HCT116 (cell line): ENCODE measurements at regions not wholly inside any gene's neighbourhood (a gene's known extent, or its start where the extent isn't known, plus 50 kb on each side); places are given as distances from the start of the nearest gene placed in this dataset.

Experiments used
- ATAC-seq: fragments of 200-7000 bp; cut with Tn5 transposase; 2 replicates; pipeline ENCODE4 v1.9.1; 2020; ENCODE audit warnings: mild to moderate bottlenecking, moderate library complexity
- BruUV-seq: library from RNA; stranded (reverse); fragments of 400-500 nt; replicated peaks from 2 replicates; lab custom pipeline; 2021; lab: Mats Ljungman, UMichigan
- CTCF ChIA-PET: fragments of 300-600 bp; sonication (Branson Sonifier 250); formaldehyde crosslinking; loops from one replicate; lab custom pipeline; 2021; ENCODE audit warnings: antibody characterized with exemption; lab: Charles Lee
- POLR2A ChIA-PET: fragments of 300-600, 350-600 bp; sonication (Branson Sonifier 250); formaldehyde crosslinking; loops from one replicate; lab custom pipeline; 2021; ENCODE audit warnings: antibody characterized with exemption; lab: Charles Lee
- RAD21 ChIA-PET, 2 experiments: fragments of 300-600 bp; sonication (Branson Sonifier 250); formaldehyde crosslinking; loops; one replicate each; lab custom pipeline; 2023; ENCODE audit warnings: low total read pairs in 2 of 2; ENCODE audit not compliant: uncharacterized antibody in 2 of 2, unreplicated experiment in 2 of 2, low non-redundant PET in 1 of 2; lab: Charles Lee
- DNase-seq: peaks from one replicate; pipeline ENCODE4 v3.0.0-alpha.2; 2010; ENCODE audit warnings: low read depth, low spot score
- H2AFZ ChIP-seq: fragments of 200-600 bp; shearing (Covaris generic), sonication (generic); 2 replicates; pipeline ENCODE4 v1.6.1; 2017; ENCODE audit warnings: low read depth, mixed run types, mixed read lengths, antibody characterized with exemption, low read length; ENCODE audit not compliant: poor library complexity, severe bottlenecking
- H3K27ac ChIP-seq: 2 replicates; pipeline ENCODE4 v1.5.1; 2012; ENCODE audit warnings: low read depth, low read length
- H3K27me3 ChIP-seq: fragments of 200-600 bp; sonication (generic); 2 replicates; pipeline ENCODE4 v1.6.1; 2016; ENCODE audit warnings: mixed run types, low read length, mixed read lengths; ENCODE audit not compliant: insufficient read depth
- H3K36me3 ChIP-seq, 2 experiments: fragments of 200-500 bp in 1 of 2; fragments of 200-600 bp in 1 of 2; sonication (Bioruptor generic) in 1 of 2; sonication (generic) in 1 of 2; 2 replicates each; pipeline versions ENCODE4 v1.5.1 to v1.6.1; 2014 to 2016; ENCODE audit warnings: low read length in 2 of 2, inconsistent platforms in 1 of 2, mixed read lengths in 1 of 2, mixed run types in 1 of 2; ENCODE audit not compliant: insufficient read depth in 2 of 2, control insufficient read depth in 1 of 2
- H3K4me1 ChIP-seq, 2 experiments: fragments of 200-600 bp in 1 of 2; sonication (generic) in 1 of 2; 2 replicates each; pipeline versions ENCODE4 v1.5.1 to v1.6.1; 2012 to 2017; ENCODE audit warnings: low read length in 2 of 2, inconsistent platforms in 1 of 2, mild to moderate bottlenecking in 1 of 2, mixed read lengths in 1 of 2, mixed run types in 1 of 2, moderate library complexity in 1 of 2; ENCODE audit not compliant: insufficient read depth in 2 of 2, control insufficient read depth in 1 of 2
- H3K4me2 ChIP-seq: fragments of 200-600 bp; sonication (generic); 2 replicates; pipeline ENCODE4 v1.6.1; 2017; ENCODE audit warnings: mixed run types, low read length, mixed read lengths
- H3K4me3 ChIP-seq, 2 experiments: fragments of 200-600 bp in 1 of 2; sonication (generic) in 1 of 2; replicated peaks in 1 of 2; 2 replicates each; pipeline ENCODE4 v1.5.1; 2011 to 2016; ENCODE audit warnings: low read length in 2 of 2, control low read depth in 1 of 2, low read depth in 1 of 2, mild to moderate bottlenecking in 1 of 2, mixed read lengths in 1 of 2, mixed run types in 1 of 2
- H3K79me2 ChIP-seq: fragments of 200-600 bp; sonication (generic); 2 replicates; pipeline ENCODE4 v1.6.1; 2017; ENCODE audit warnings: mild to moderate bottlenecking, mixed run types, low read length, moderate library complexity, mixed read lengths; ENCODE audit not compliant: insufficient read depth
- H3K9ac ChIP-seq: fragments of 200-600 bp; sonication (generic); 2 replicates; pipeline ENCODE4 v1.6.1; 2016; ENCODE audit warnings: low read length, mixed read lengths
- H3K9me2 ChIP-seq: fragments of 200-600 bp; sonication (generic), shearing (Covaris generic); 2 replicates; pipeline ENCODE4 v1.6.1; 2017; ENCODE audit warnings: mixed run types, mild to moderate bottlenecking, moderate library complexity; ENCODE audit not compliant: insufficient read depth
- H3K9me3 ChIP-seq, 2 experiments: fragments of 200-500 bp in 1 of 2; fragments of 200-600 bp in 1 of 2; sonication (Bioruptor generic) in 1 of 2; sonication (generic) in 1 of 2; 2 replicates each; pipeline ENCODE4 v1.6.1; 2014 to 2017; ENCODE audit warnings: low read length in 2 of 2, mixed read lengths in 2 of 2, inconsistent platforms in 1 of 2, low read depth in 1 of 2, mild to moderate bottlenecking in 1 of 2, mixed run types in 1 of 2, moderate library complexity in 1 of 2; ENCODE audit not compliant: control insufficient read depth in 1 of 2, insufficient read depth in 1 of 2
- H4K20me1 ChIP-seq: fragments of 200-600 bp; sonication (generic), shearing (Covaris generic); 2 replicates; pipeline ENCODE4 v1.6.1; 2017; ENCODE audit warnings: mixed run types, mild to moderate bottlenecking, moderate library complexity; ENCODE audit not compliant: insufficient read depth
- CEBPB ChIP-seq: IDR thresholded peaks from 2 replicates; pipeline ENCODE4 v1.6.1; 2012; ENCODE audit warnings: low read depth
- EGR1 ChIP-seq: IDR thresholded peaks from 2 replicates; pipeline ENCODE4 v1.6.1; 2012; ENCODE audit warnings: low read depth
- EZH2phosphoT487 ChIP-seq: fragments of 200-600 bp; IDR thresholded peaks from 2 replicates; pipeline ENCODE4 v1.6.1; 2018; ENCODE audit warnings: antibody characterized with exemption, borderline replicate concordance
- JUND ChIP-seq: IDR thresholded peaks from 2 replicates; pipeline ENCODE4 v1.6.1; 2012
- POLR2A ChIP-seq: IDR thresholded peaks from 2 replicates; pipeline ENCODE4 v1.7.0; 2011; ENCODE audit warnings: borderline replicate concordance; ENCODE audit not compliant: insufficient read depth, insufficient read length; ENCODE audit errors: extremely low read depth
- RAD21 ChIP-seq: IDR thresholded peaks from 2 replicates; pipeline ENCODE4 v1.6.1; 2012; ENCODE audit warnings: low read depth, mild to moderate bottlenecking
- ZNF274 ChIP-seq: fragments of 200-500 bp; sonication (Bioruptor generic); IDR thresholded peaks from 2 replicates; pipeline ENCODE4 v1.6.1; 2014; ENCODE audit warnings: mild to moderate bottlenecking, low read depth, low read length, inconsistent platforms
- intact Hi-C: fragments of 100-400 bp; cut with micrococcal nuclease; formaldehyde crosslinking; loops from 2 replicates; pipeline ENCODE4 v1.10.0; 2022
- TF ChIP-seq, protein P1 (sequence below), 3 experiments: fragments of 200-600 bp in 1 of 3; sonication (generic) in 1 of 3; IDR thresholded peaks in 2 of 3; conservative IDR thresholded peaks in 1 of 3; 2 replicates each; pipeline ENCODE4 v1.5.1; 2012 to 2017; ENCODE audit warnings: low read depth in 2 of 3, low read length in 2 of 3, antibody characterized with exemption in 1 of 3, borderline replicate concordance in 1 of 3, control low read depth in 1 of 3, mild to moderate bottlenecking in 1 of 3, mixed read lengths in 1 of 3, mixed run types in 1 of 3, moderate library complexity in 1 of 3; ENCODE audit not compliant: insufficient read depth in 1 of 3
- TF ChIP-seq, protein P2 (sequence below): IDR thresholded peaks from 2 replicates; pipeline ENCODE4 v1.6.1; 2011; ENCODE audit warnings: mild to moderate bottlenecking, low read length, moderate library complexity; ENCODE audit not compliant: insufficient replicate concordance; ENCODE audit errors: extremely low read depth

DNA sequence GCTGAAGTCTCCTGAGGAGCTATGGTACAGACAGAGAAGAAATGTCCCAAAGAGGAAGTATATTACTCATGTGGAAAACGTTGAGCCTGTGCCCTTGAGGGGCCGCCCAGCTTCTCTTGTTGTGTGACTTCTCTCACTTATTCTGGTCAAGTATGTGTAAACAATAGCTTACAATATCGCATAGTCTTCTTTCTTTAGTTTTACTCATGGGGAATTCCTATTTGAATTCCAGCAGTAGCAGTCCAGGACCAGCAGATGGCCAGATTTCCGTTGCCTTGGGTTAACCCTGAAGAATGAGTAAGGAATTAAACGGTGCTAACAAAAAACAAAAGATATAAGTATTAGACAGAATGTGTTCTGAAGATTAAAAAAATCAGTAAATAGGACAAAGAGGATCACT, 522.0 kb upstream of the GJE1 start:
- Histone ChIP-seq H3K9me2 (no peaks in the 10 kb centered on the region; the same call in 1 of the 2 replicates), H3K9ac (no peak overlapping the region), H3K4me2 (no peak overlapping the region), H3K4me1 (no peaks in the 10 kb centered on the region), H3K27me3 (no peaks in the 10 kb centered on the region), H3K4me3 (no peak overlapping the region), H4K20me1 (no peaks in the 10 kb centered on the region), H3K36me3 (no peaks in the 10 kb centered on the region), H3K27ac (no peak overlapping the region), H3K9me3 (no peaks in the 10 kb centered on the region), H2AFZ (peak overlapping the region; percentile 44), H3K79me2 (no peaks in the 10 kb centered on the region)
- intact Hi-C loops: loop anchor here (10.0 kb wide), 1 partner anchor 504 kb away; no protein-coding TSS in a partner anchor
- RAD21 ChIA-PET: no interaction called here
- CTCF ChIA-PET: interaction anchor here (0.7 to 1.7 kb wide), 5 partner anchors 9 to 502 kb away, joined by 3 to 6 read pairs (median 3); no protein-coding TSS in a partner anchor
- DNase-seq (peak; percentile 10), ATAC-seq (peak; percentile 75)
- TF ChIP-seq JUND (no peak), EZH2phosphoT487 (no peak), ZNF274 (no peak), EGR1 (no peak), CEBPB (no peak), POLR2A (no peak), RAD21 (peak; percentile 31; the same call in 1 of the 2 replicates)
- TF ChIP-seq, protein P1, sequence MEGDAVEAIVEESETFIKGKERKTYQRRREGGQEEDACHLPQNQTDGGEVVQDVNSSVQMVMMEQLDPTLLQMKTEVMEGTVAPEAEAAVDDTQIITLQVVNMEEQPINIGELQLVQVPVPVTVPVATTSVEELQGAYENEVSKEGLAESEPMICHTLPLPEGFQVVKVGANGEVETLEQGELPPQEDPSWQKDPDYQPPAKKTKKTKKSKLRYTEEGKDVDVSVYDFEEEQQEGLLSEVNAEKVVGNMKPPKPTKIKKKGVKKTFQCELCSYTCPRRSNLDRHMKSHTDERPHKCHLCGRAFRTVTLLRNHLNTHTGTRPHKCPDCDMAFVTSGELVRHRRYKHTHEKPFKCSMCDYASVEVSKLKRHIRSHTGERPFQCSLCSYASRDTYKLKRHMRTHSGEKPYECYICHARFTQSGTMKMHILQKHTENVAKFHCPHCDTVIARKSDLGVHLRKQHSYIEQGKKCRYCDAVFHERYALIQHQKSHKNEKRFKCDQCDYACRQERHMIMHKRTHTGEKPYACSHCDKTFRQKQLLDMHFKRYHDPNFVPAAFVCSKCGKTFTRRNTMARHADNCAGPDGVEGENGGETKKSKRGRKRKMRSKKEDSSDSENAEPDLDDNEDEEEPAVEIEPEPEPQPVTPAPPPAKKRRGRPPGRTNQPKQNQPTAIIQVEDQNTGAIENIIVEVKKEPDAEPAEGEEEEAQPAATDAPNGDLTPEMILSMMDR (IDR thresholded peaks at IDR 0.05 in 2 of 3, conservative IDR thresholded peaks at IDR 0.05 in 1 of 3; ENCODE audit: borderline replicate concordance in 1 of 3, insufficient read depth in 1 of 3, low read depth in 2 of 3, low read length in 2 of 3): peak in 2 of 3 experiments; percentile 34 to 48; a peak in 4 of 6 replicates
- TF ChIP-seq, protein P2, sequence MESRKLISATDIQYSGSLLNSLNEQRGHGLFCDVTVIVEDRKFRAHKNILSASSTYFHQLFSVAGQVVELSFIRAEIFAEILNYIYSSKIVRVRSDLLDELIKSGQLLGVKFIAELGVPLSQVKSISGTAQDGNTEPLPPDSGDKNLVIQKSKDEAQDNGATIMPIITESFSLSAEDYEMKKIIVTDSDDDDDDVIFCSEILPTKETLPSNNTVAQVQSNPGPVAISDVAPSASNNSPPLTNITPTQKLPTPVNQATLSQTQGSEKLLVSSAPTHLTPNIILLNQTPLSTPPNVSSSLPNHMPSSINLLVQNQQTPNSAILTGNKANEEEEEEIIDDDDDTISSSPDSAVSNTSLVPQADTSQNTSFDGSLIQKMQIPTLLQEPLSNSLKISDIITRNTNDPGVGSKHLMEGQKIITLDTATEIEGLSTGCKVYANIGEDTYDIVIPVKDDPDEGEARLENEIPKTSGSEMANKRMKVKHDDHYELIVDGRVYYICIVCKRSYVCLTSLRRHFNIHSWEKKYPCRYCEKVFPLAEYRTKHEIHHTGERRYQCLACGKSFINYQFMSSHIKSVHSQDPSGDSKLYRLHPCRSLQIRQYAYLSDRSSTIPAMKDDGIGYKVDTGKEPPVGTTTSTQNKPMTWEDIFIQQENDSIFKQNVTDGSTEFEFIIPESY: no peak
- BruUV-seq: no TSS peak
- POLR2A ChIA-PET: no interaction called here
